ENCODE measurements at regions not wholly inside any gene's neighbourhood (a gene's known extent, or its start where the extent isn't known, plus 50 kb on each side); places are given as distances from the start of the nearest gene placed in this dataset.

- Histone ChIP-seq H3K9ac (ENCODE audit: low read depth in 1 of 2, low read length in 2 of 2) (no peak overlapping the region), H3K4me1 (ENCODE audit: control insufficient read depth in 4 of 4, insufficient read depth in 4 of 4, low read length in 3 of 4) (no peaks in the 10 kb centered on the region), H3K27me3 (ENCODE audit: control insufficient read depth in 4 of 4, insufficient read depth in 4 of 4, low read length in 3 of 4) (no peaks in the 10 kb centered on the region), H3K36me3 (ENCODE audit: control insufficient read depth in 4 of 4, insufficient read depth in 3 of 4, low read depth in 1 of 4, low read length in 3 of 4) (no peaks in the 10 kb centered on the region), H3K27ac (ENCODE audit: low read depth in 1 of 2, low read length in 2 of 2) (no peak overlapping the region), H3K9me3 (ENCODE audit: control insufficient read depth in 4 of 4, low read length in 3 of 4) (no peaks in the 10 kb centered on the region), H3K4me3 (ENCODE audit: low read depth in 1 of 3, low read length in 3 of 3) (no peak overlapping the region)
- DNase-seq (ENCODE audit: low spot score) = no peak
- 79% methylated on average over 2 of the region's 2 CpGs for WGBS
- TF ChIP-seq TAF1 (conservative IDR thresholded peaks at IDR 0.05) (no peak), JUND (IDR thresholded peaks at IDR 0.05) (no peak), RAD21 (IDR thresholded peaks at IDR 0.05) (no peak), MAX (IDR thresholded peaks at IDR 0.05) (no peak), FOXA2 (IDR thresholded peaks at IDR 0.05) (no peak), YY1 (IDR thresholded peaks at IDR 0.05) (no peak), NR2F2 (IDR thresholded peaks at IDR 0.05) (no peak), FOXA1 (IDR thresholded peaks at IDR 0.05) (no peak), GABPA (IDR thresholded peaks at IDR 0.05 in 1 of 2, conservative IDR thresholded peaks at IDR 0.05 in 1 of 2) (no peak), CTCF (IDR thresholded peaks at IDR 0.05; ENCODE audit: low read depth, low read length, missing input control) (no peak), HNF4A (conservative IDR thresholded peaks at IDR 0.05) (no peak), ZBTB33 (IDR thresholded peaks at IDR 0.05) (no peak), SP1 (IDR thresholded peaks at IDR 0.05) (no peak), HNF4G (IDR thresholded peaks at IDR 0.05) (no peak), REST (IDR thresholded peaks at IDR 0.05) (no peak), EGR1 (IDR thresholded peaks at IDR 0.05; ENCODE audit: low read depth in 2 of 2) (no peak), RXRA (IDR thresholded peaks at IDR 0.05) (no peak), ATF3 (IDR thresholded peaks at IDR 0.05) (no peak)
These were observed 162.5 kb upstream of the PDE3A start for GRCh38 chr12:20205854-20206253.
